CD14-positive monocyte (primary cell): ENCODE measurements at regions not wholly inside any gene's neighbourhood (a gene's known extent, or its start where the extent isn't known, plus 50 kb on each side); places are given as distances from the start of the nearest gene placed in this dataset.

Experiments used
- DNase-seq, 3 donors: peaks; one replicate each; pipeline ENCODE4 v3.0.0-alpha.2; 2011 to 2022
- H2AFZ ChIP-seq: 2 replicates; pipeline ENCODE4 v1.6.0; 2012; ENCODE audit warnings: mild to moderate bottlenecking, low read depth, low read length, inconsistent platforms; ENCODE audit not compliant: insufficient read depth, poor library complexity, severe bottlenecking
- H3K27ac ChIP-seq, 2 donors: 1 replicate in 1 of 2; 2 replicates in 1 of 2; pipeline ENCODE4 v1.5.1; 2012 to 2013; ENCODE audit warnings: low read length in 2 of 2, control low read depth in 1 of 2, inconsistent platforms in 1 of 2, low read depth in 1 of 2, mild to moderate bottlenecking in 1 of 2
- H3K27me3 ChIP-seq, 2 donors: one replicate each; pipeline versions ENCODE4 v1.6.0 to v1.6.1; 2011 to 2013; ENCODE audit warnings: low read length in 2 of 2; ENCODE audit not compliant: control insufficient read depth in 2 of 2, insufficient read depth in 2 of 2
- H3K36me3 ChIP-seq, 2 donors: replicated peaks in 1 of 2; 1 replicate in 1 of 2; 2 replicates in 1 of 2; pipeline versions ENCODE4 v1.5.1 to v1.6.1; 2012 to 2013; ENCODE audit warnings: low read length in 2 of 2, control low read depth in 1 of 2, inconsistent platforms in 1 of 2, mild to moderate bottlenecking in 1 of 2; ENCODE audit not compliant: insufficient read depth in 2 of 2, control insufficient read depth in 1 of 2
- H3K4me1 ChIP-seq, 2 donors: 1 replicate in 1 of 2; 2 replicates in 1 of 2; pipeline versions ENCODE4 v1.5.1 to v1.6.1; 2012 to 2013; ENCODE audit warnings: low read length in 2 of 2, control low read depth in 1 of 2, inconsistent platforms in 1 of 2, mild to moderate bottlenecking in 1 of 2, moderate library complexity in 1 of 2; ENCODE audit not compliant: insufficient read depth in 2 of 2, control insufficient read depth in 1 of 2
- H3K4me2 ChIP-seq: replicated peaks from 2 replicates; pipeline ENCODE3; 2012; ENCODE audit warnings: low read length, moderate library complexity, mild to moderate bottlenecking; ENCODE audit not compliant: poor library complexity, severe bottlenecking; ENCODE audit errors: extremely low read depth
- H3K4me3 ChIP-seq, 3 experiments: fragments of 200-600 bp in 1 of 3; sonication (generic) in 1 of 3; replicated peaks in 1 of 3; 1 replicate in 2 of 3; 2 replicates in 1 of 3; pipeline ENCODE4 v1.5.1; 2011 to 2013; ENCODE audit warnings: low read length in 3 of 3, mild to moderate bottlenecking in 3 of 3, control low read depth in 2 of 3, low read depth in 2 of 3, inconsistent platforms in 1 of 3, moderate library complexity in 1 of 3
- H3K79me2 ChIP-seq: 2 replicates; pipeline ENCODE4 v1.6.0; 2012; ENCODE audit warnings: mild to moderate bottlenecking, control low read depth, inconsistent platforms, low read length, moderate library complexity; ENCODE audit not compliant: insufficient read depth
- H3K9ac ChIP-seq: 2 replicates; pipeline ENCODE4 v1.6.0; 2017; ENCODE audit warnings: low read length, mild to moderate bottlenecking; ENCODE audit not compliant: insufficient read depth, poor library complexity, severe bottlenecking
- H3K9me3 ChIP-seq, 2 donors: replicated peaks in 1 of 2; 1 replicate in 1 of 2; 2 replicates in 1 of 2; pipeline versions ENCODE4 v1.5.1 to v1.6.1; 2012 to 2013; ENCODE audit warnings: low read length in 2 of 2, control low read depth in 1 of 2; ENCODE audit not compliant: control insufficient read depth in 1 of 2, insufficient read depth in 1 of 2
- H4K20me1 ChIP-seq: 2 replicates; pipeline ENCODE4 v1.6.0; 2012; ENCODE audit warnings: mild to moderate bottlenecking, low read length, control low read depth, moderate library complexity; ENCODE audit not compliant: insufficient read depth
- H3K27ac Mint-ChIP-seq, 7 donors: one replicate each; pipeline ENCODE4 v1.8.0; 2020; ENCODE audit warnings: mild to moderate bottlenecking in 7 of 7, mixed read lengths in 7 of 7, moderate library complexity in 6 of 7, inconsistent platforms in 2 of 7
- H3K27me3 Mint-ChIP-seq, 3 donors: one replicate each; pipeline ENCODE4 v1.8.0; 2021 to 2022; ENCODE audit warnings: low read depth in 3 of 3, mild to moderate bottlenecking in 3 of 3, mixed read lengths in 3 of 3, moderate library complexity in 3 of 3, inconsistent platforms in 1 of 3
- H3K36me3 Mint-ChIP-seq, 2 donors: one replicate each; pipeline ENCODE4 v1.8.0; 2020; ENCODE audit warnings: mixed read lengths in 2 of 2, inconsistent platforms in 1 of 2, mild to moderate bottlenecking in 1 of 2
- H3K4me1 Mint-ChIP-seq: one replicate; pipeline ENCODE4 v1.8.0; 2020; ENCODE audit warnings: mild to moderate bottlenecking, mixed read lengths
- H3K4me3 Mint-ChIP-seq, 2 donors: one replicate each; pipeline ENCODE4 v1.8.0; 2020; ENCODE audit warnings: mild to moderate bottlenecking in 2 of 2, mixed read lengths in 2 of 2, moderate library complexity in 1 of 2
- H3K9me3 Mint-ChIP-seq, 7 donors: one replicate each; pipeline ENCODE4 v1.8.0; 2020 to 2022; ENCODE audit warnings: mixed read lengths in 7 of 7, mild to moderate bottlenecking in 6 of 7, moderate library complexity in 6 of 7, inconsistent platforms in 2 of 7
- WGBS: methylation state at CpG from one replicate; pipeline ENCODE4 v1.1.5; 2013; ENCODE audit warnings: missing lambda C conversion rate; ENCODE audit not compliant: insufficient coverage; 5-methylcytosine and 5-hydroxymethylcytosine counted together
- intact Hi-C, 2 donors: fragments of 100-400 bp; cut with micrococcal nuclease; formaldehyde crosslinking; loops; one replicate each; pipeline versions ENCODE4 v1.15.0 to v1.15.1; 2023
- TF ChIP-seq, protein P1 (sequence below): fragments of 200-600 bp; IDR thresholded peaks from one replicate; pipeline ENCODE4 v1.8.0; 2022; ENCODE audit warnings: antibody characterized with exemption, mild to moderate bottlenecking

GRCh38 chr6:76835293-76835692 lies 628.0 kb downstream of the HTR1B start:
- H3K9ac ChIP-seq = no peak overlapping the region
- Mint-ChIP-seq H3K9me3 (peaks cover 0 to 2% (median 0%) of the 10 kb centered on the region in 7 donors), H3K27ac (no peak overlapping the region), H3K4me3 (no peak overlapping the region), H3K36me3 (no peaks in the 10 kb centered on the region), H3K27me3 (no peaks in the 10 kb centered on the region), H3K4me1 (no peaks in the 10 kb centered on the region)
- no peaks in the 10 kb centered on the region for H3K4me1 ChIP-seq
- no peak overlapping the region for H3K27ac ChIP-seq
- TF ChIP-seq, protein P1, sequence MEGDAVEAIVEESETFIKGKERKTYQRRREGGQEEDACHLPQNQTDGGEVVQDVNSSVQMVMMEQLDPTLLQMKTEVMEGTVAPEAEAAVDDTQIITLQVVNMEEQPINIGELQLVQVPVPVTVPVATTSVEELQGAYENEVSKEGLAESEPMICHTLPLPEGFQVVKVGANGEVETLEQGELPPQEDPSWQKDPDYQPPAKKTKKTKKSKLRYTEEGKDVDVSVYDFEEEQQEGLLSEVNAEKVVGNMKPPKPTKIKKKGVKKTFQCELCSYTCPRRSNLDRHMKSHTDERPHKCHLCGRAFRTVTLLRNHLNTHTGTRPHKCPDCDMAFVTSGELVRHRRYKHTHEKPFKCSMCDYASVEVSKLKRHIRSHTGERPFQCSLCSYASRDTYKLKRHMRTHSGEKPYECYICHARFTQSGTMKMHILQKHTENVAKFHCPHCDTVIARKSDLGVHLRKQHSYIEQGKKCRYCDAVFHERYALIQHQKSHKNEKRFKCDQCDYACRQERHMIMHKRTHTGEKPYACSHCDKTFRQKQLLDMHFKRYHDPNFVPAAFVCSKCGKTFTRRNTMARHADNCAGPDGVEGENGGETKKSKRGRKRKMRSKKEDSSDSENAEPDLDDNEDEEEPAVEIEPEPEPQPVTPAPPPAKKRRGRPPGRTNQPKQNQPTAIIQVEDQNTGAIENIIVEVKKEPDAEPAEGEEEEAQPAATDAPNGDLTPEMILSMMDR = no peak
- DNase-seq = no peak
- no peaks in the 10 kb centered on the region for H3K27me3 ChIP-seq
- no peak overlapping the region for H2AFZ ChIP-seq
- H3K79me2 ChIP-seq = no peaks in the 10 kb centered on the region
- intact Hi-C loops = no loop called here
- H3K9me3 ChIP-seq = no peaks in the 10 kb centered on the region
- H3K36me3 ChIP-seq = no peaks in the 10 kb centered on the region
- H3K4me3 ChIP-seq = no peak overlapping the region
- WGBS = no CpG with 5 or more reads among the region's 1 CpG
- H3K4me2 ChIP-seq = no peak overlapping the region
- no peaks in the 10 kb centered on the region for H4K20me1 ChIP-seq

DNA sequence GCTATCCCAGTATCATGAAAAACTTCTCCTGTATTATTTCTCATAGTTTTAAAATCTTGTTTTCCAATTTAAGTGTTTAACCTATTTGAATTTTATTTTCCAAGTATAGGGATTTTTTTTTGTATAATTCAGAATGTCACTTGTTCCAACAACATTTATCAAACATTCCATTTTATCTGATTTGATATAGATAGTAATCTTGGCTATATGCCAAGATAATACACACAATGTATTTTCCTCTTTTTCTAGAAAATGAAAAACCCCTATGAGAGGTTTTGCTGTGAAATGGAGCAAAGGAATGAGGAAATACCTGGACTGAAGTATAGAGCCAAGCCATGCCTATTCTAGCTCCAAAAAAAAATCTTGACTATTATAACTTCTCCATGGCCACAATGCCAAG lies 628.9 kb downstream of the HTR1B start:
- no peaks in the 10 kb centered on the region for H3K27me3 ChIP-seq
- H3K27ac ChIP-seq = no peak overlapping the region
- Mint-ChIP-seq H3K27me3 (no peaks in the 10 kb centered on the region), H3K4me1 (no peaks in the 10 kb centered on the region), H3K9me3 (peaks cover 0 to 2% (median 0%) of the 10 kb centered on the region in 7 donors), H3K27ac (no peak overlapping the region), H3K36me3 (no peaks in the 10 kb centered on the region), H3K4me3 (no peak overlapping the region)
- no peaks in the 10 kb centered on the region for H3K4me1 ChIP-seq
- no peak for DNase-seq
- TF ChIP-seq, protein P1 = no peak
- H2AFZ ChIP-seq = no peak overlapping the region
- intact Hi-C loops = no loop called here
- H3K4me2 ChIP-seq = no peak overlapping the region
- H3K4me3 ChIP-seq = no peak overlapping the region
- H4K20me1 ChIP-seq = no peaks in the 10 kb centered on the region
- H3K9ac ChIP-seq = no peak overlapping the region
- no peaks in the 10 kb centered on the region for H3K79me2 ChIP-seq
- no peaks in the 10 kb centered on the region for H3K9me3 ChIP-seq
- no peaks in the 10 kb centered on the region for H3K36me3 ChIP-seq
